ENCODE measurements at regions not wholly inside any gene's neighbourhood (a gene's known extent, or its start where the extent isn't known, plus 50 kb on each side); places are given as distances from the start of the nearest gene placed in this dataset.
"Not testable (repeated sequence)": the region's sequence is repeated elsewhere in the genome, so short reads cannot be mapped to it uniquely, and the experiment has no call there.

- DNase-seq (ENCODE audit: low read depth) = no peak
Measured at GRCh38 chr9:17083258-17083657, 51.6 kb upstream of the CNTLN start.

GRCh38 chr9:17082343-17083064 is 52.3 kb upstream of the CNTLN start:
- no peak for DNase-seq (ENCODE audit: low read depth)

DNA sequence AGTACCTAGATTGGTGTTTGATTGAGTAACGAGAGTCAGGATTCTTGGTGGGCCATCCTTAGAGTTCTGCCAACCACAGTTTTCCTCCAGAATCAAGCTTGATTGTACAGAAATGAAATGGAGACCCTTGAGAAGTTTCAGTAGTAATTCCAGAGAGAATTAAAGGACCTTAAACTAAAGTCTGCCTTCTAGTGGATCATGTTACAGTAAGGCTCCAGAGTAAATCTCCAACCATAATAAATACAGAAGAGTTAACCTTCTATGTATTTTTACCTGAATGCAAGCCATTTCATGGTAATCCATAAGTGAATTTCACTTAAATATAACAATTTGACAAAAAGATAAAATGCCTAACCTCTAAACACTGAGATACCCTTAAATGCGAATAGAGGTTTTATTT is 53.0 kb upstream of the CNTLN start:
- DNase-seq (ENCODE audit: low read depth) = no peak

- DNase-seq (ENCODE audit: low read depth) = no peak
Measured at GRCh38 chr9:17081351-17081750, 53.5 kb upstream of the CNTLN start.

DNA sequence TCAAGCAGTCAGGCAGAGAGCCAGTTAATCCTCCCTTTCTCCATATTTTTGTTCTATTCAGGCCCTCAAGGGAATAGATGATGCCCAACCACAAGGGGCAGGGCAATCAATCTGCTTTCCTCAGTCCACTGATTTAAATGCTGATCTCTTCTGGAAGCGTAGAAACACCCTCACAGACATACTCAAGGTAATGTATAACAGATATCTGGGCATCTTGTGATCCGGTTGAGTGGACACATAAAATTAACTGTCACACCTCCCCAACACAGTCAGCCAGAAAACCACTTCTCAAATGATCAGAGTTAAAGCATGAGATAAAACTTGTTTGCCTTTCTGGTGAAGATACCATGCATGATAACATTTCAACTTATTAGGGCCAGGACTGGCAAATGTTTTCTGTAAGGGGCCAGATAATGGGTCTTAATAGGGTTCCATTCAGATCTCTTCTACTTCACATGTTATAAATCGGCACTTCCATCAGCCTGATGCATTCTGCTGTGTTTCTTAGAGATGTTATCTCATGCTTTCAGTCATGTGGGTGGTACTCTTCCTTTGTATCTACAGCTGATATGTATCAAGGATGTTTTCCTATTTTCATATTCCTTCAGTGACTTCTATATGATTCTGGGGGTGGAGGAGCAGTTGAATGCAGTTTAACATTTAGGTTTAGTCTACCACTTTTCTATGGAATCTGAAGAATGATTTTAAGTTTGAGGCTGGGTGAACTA is 58.9 kb upstream of the CNTLN start:
- no peak for DNase-seq (ENCODE audit: low read depth)

- DNase-seq (ENCODE audit: low read depth) = no peak
Measured at GRCh38 chr9:17075146-17075757, 59.6 kb upstream of the CNTLN start.

DNA sequence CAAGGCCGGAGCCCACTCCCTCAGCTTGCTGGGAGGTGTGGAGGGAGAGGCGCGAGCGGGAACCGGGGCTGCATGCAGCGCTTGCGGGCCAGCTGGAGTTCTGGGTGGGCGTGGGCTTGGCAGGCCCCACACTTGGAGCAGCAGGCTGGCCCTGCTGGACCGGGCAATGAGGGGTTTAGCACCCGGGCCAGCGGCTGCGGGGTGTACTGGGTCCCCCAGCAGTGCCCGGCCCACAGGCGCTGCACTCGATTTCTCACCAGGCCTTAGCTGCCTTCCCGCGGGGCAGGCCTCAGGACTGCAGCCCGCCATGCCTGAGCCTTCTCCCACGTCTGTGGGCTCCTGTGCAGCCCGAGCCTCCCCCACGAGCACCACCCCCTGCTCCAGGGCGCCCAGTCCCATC is 62.3 kb upstream of the CNTLN start:
- DNase-seq (ENCODE audit: low read depth) = not testable (repeated sequence)

GRCh38 chr9:17068671-17069070 is 66.2 kb upstream of the CNTLN start:
- no peak for DNase-seq (ENCODE audit: low read depth)

DNA sequence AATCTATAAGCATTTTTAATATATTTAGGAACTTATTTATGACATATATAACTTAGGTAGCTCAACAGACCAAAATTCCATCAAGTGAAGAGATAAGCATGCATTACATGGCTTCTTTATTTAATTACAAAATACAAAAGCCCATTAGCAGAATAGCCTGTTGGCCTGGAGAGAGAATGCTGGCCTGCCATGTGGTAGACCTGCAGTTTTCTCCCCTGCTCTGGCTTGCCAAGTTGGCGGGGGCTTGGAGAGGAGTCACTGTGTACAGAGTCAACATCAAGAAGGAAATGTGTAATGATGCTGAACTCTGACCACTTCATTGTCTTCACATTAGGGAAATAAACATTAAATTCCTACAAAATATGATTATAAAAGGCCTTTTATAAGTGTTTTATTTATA is 69.8 kb upstream of the CNTLN start:
- DNase-seq (ENCODE audit: low read depth) = no peak

DNA sequence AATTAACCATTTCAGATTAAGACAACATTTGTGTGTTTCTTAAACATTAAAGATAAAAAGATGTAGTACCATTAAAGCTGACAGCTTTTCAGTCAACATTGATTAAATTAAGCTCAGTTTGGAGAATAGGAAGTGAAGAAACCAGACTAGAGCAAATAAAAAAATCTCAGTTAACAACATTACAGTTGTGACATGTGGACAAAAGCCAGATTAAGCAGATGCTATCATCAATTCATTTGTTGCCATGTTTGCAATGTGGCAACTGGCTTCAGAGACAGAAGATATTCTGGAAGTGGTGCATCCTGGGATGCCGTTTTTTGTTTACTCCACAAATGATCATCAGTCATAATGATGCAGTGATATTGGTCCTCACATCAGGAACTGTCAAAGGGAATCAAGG is 70.3 kb upstream of the CNTLN start:
- no peak for DNase-seq (ENCODE audit: low read depth)

- DNase-seq (ENCODE audit: low read depth) = no peak
Measured at GRCh38 chr9:17063535-17064135, 71.2 kb upstream of the CNTLN start.

GRCh38 chr9:17062497-17062896 is 72.3 kb upstream of the CNTLN start:
- DNase-seq (ENCODE audit: low read depth) = no peak

DNA sequence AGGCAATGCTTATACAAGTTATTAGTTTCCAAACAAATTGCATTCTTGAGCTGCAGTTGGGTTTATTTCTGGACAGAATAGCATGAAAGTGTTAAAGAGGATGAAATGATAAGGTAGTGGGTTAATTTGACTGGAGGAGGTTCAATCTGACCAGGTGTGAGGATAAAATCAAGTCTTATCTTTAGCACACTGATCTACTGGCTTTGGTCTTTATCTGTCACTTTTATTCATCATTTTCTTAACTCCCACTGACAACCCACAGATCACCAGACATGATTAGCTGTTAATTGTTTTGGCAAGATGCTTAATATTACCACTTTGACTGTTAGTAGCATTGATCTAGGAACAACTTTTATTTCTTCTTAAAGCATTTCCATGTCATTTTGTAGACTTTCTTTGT is 74.4 kb upstream of the CNTLN start:
- DNase-seq (ENCODE audit: low read depth) = no peak

GRCh38 chr9:17059465-17059864 is 75.4 kb upstream of the CNTLN start:
- DNase-seq (ENCODE audit: low read depth) = no peak

DNA sequence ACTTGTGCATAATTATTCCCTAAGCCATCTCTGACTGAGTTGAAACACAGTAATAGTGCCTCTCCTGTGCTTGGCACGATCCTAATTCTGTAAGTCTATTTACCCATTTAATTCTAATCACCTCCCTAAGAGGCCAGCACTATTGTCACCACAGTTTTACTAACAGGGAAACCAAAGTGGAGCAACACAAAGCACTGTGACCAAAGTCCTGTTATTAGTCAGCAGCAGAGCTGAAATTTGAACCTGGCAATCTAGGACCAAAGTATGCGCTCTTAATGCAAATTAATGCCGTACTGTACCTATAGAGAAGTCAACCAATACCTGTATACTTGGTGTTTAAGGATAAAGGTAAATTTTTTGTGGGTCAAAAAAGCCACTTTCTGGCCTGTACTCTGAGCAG is 77.1 kb upstream of the CNTLN start:
- DNase-seq (ENCODE audit: low read depth) = no peak

DNA sequence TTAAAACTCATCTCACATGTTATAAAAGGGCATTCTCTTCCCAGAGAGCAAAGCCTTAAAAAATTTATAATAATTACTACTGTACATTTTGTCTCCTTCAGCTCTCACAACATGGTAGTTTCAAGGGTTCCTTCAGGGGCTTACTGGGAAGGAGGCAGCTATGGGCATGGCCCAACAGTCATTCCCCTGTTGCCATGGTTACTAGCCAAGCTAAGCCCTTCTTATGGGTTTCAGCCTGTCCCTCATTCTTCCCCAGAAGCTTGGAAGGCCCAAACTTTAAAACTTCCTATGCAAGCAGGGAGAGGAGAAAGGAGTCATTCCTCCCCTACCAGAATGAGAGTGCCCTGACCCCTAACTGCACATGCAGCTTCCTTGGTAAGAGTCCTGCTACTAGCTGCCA is 82.2 kb upstream of the CNTLN start:
- DNase-seq (ENCODE audit: low read depth) = no peak

DNA sequence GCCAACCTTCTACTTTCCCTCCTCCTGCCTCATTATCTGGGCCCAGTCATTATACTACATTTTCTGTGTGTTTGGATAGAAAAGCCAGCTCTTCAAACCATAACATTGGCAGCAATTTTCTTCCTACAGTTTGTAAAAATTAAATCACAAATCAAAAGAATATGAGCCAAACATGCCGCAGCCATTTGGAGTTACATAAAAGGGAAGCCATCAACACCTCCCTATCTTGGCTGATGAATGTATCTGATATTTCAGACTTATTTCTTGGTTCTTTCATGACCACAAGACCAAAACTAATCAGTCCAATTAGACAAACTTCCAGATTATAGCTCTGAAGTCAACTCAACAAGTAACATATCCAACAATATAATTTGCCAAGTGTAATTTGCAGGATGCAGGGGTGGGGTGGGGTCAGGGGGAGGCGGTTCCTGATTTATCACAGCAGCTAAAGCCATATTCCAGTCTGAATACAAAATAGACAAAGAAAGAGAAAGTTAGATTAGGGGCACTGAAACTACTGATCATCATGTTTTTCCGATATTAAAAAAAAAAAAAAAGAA is 89.4 kb upstream of the CNTLN start:
- DNase-seq (ENCODE audit: low read depth) = no peak

DNA sequence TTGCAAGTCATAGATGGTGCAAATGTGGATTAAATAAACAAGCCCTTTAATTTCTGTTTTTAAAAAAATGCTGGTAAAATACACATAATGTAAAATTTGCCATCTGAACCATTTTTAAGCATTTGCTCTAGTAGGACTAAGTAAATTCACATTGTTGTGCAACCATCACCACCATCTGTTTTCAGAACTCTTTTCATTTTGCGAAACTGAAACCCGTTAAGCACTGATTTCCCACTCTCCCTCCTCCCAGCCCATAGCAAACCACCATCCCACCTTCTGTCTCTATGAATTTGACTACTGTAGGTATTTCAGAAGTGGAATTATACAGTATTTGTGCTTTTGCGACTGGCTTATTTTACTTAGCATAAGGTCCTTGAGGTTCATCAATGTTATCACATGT is 103.3 kb upstream of the CNTLN start:
- no peak for DNase-seq (ENCODE audit: low read depth)

DNA sequence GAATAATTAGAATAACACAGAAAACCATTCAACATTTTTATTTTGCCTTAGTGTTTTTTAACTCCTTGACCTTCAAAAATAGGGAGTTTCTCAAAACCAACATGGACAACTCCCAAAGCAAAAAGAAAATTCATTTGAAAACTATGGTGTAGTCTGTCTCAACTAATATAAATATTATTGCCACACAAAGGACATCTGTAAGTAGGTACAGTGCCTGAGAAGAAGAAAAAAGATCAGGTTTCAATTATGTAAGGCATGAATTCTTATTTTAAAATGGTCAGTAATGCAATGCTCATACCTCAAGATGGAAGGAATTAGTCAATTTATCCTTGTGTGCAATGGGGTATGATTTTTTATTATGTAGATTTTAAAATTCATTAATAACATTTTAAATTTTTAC is 109.6 kb upstream of the CNTLN start:
- DNase-seq (ENCODE audit: low read depth) = no peak

DNA sequence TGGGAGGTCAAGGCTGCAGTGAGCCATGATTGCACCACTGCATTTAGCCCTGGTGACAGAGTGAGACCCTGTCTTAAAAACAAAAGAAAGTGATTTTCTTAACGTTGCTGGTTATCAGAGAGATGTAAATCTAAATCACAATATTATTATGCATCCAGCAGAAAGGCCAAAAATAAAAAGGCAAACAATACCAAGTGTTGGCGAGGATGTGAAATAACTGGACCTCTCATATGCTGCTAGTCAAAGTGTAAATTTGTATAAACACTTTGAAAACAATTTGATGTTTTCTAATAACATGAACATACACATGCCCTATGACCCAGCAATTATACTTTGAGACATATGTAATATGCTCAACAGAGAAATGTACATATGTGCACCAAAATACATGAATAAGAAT is 110.7 kb upstream of the CNTLN start:
- DNase-seq (ENCODE audit: low read depth) = no peak

DNA sequence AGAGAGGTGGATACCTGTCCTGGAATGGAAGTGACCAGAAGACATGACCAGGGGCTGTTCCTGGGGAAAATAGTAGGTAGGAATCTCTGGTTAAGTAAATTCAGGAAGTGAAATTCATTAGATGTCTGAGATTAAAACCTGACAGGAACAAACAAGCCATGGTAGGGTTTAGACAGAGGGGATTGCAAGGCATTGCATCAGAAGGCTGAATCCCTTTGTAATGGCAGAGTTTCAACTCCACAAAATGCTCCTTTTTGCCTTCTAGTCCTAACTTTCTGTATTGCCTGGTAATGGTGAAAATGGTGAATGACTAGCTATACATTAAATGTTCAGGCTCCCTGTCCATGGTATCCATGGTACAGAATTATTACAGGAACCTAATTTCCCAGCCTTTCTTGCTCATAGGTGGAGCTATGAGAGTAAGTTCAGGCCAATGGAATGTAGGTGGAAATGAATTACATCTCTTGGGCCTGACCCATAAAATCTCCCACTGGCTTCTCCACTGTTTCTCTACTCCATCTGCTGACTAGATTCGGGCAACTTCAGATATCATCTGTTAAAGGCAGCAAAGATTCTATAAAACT is 113.4 kb upstream of the CNTLN start:
- DNase-seq (ENCODE audit: low read depth) = no peak

DNA sequence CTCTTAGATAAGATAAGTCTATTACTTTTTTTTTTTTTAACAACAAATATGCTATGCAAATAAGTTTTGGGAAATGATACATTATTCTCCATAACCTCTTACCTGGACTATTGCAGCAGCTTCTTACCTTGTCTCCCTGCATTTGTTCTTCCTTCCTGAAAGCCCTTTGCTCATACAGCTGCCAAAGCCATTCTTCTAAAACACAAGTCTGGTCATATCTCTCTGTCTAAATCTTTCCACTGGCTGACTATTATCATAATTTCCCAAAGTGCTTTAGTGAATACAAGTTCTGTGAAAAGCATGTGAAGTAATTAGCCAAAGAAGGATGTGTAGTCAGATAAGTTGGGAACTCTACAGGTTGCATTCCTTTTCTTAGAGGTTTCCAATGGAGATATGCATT is 115.4 kb upstream of the CNTLN start:
- no peak for DNase-seq (ENCODE audit: low read depth)

Measured in GM04503 (cell line).